GM12878 (cell line): ENCODE measurements at regions not wholly inside any gene's neighbourhood (a gene's known extent, or its start where the extent isn't known, plus 50 kb on each side); places are given as distances from the start of the nearest gene placed in this dataset.
"Not testable (repeated sequence)": the region's sequence is repeated elsewhere in the genome, so short reads cannot be mapped to it uniquely, and the experiment has no call there.

Experiments
- ATAC-seq: fragments of 200-7000 bp; cut with Tn5 transposase; 3 replicates; pipeline ENCODE4 v1.9.1; 2020; ENCODE audit warnings: mild to moderate bottlenecking, moderate library complexity
- BruUV-seq: library from RNA; stranded (reverse); fragments of 400-500 nt; replicated peaks from 2 replicates; lab custom pipeline; 2021; lab: Mats Ljungman, UMichigan
- CTCF ChIA-PET: fragments of 300-600 bp; sonication (Branson Sonifier 250); formaldehyde crosslinking; extraction: SDS; loops from one replicate; lab custom pipeline; 2021; ENCODE audit warnings: inconsistent platforms; lab: Yijun Ruan, JAX
- POLR2A ChIA-PET: fragments of 350-600 bp; formaldehyde crosslinking; extraction: SDS; loops from one replicate; lab custom pipeline; 2021; ENCODE audit warnings: inconsistent platforms; lab: Charles Lee
- RAD21 ChIA-PET: fragments of 300-600 bp; sonication (Branson Sonifier 250); formaldehyde crosslinking; loops from one replicate; lab custom pipeline; 2023; ENCODE audit warnings: antibody characterized with exemption; ENCODE audit not compliant: unreplicated experiment; lab: Charles Lee
- SMC1A ChIA-PET: fragments of 300-600 bp; sonication (Branson Sonifier 250); formaldehyde crosslinking; loops from one replicate; lab custom pipeline; 2023; ENCODE audit not compliant: unreplicated experiment, uncharacterized antibody; lab: Charles Lee
- DNase-seq: peaks from one replicate; pipeline ENCODE4 v3.0.0-alpha.2; 2011; ENCODE audit warnings: low read depth, low spot score
- FAIRE-seq: peaks from 3 replicates; lab custom pipeline; 2011; peaks lifted over from hg19 to GRCh38; lab: Jason Lieb, UNC
- H2AFZ ChIP-seq: 2 replicates; pipeline ENCODE4 v1.6.0; 2011; ENCODE audit warnings: low read depth, low read length, control low read depth; ENCODE audit not compliant: control insufficient read depth
- H3K27ac ChIP-seq: 2 replicates; pipeline ENCODE4 v1.5.1; 2011; ENCODE audit warnings: control low read depth; ENCODE audit not compliant: control insufficient read depth, insufficient read depth
- H3K27me3 ChIP-seq, 2 experiments: replicated peaks in 1 of 2; 2 replicates each; pipeline versions ENCODE4 v1.6.0 to v1.6.1; 2011; ENCODE audit warnings: low read length in 1 of 2; ENCODE audit not compliant: control insufficient read depth in 2 of 2, insufficient read depth in 2 of 2
- H3K36me3 ChIP-seq, 2 experiments: 2 replicates each; pipeline ENCODE4 v1.5.1; 2011; ENCODE audit warnings: low read length in 1 of 2; ENCODE audit not compliant: control insufficient read depth in 2 of 2, insufficient read depth in 2 of 2
- H3K4me1 ChIP-seq: 2 replicates; pipeline ENCODE4 v1.6.1; 2011; ENCODE audit warnings: mild to moderate bottlenecking, low read length, moderate library complexity, mixed read lengths; ENCODE audit not compliant: control insufficient read depth, insufficient read depth
- H3K4me2 ChIP-seq: 2 replicates; pipeline ENCODE4 v1.6.0; 2011; ENCODE audit warnings: control low read depth; ENCODE audit not compliant: control insufficient read depth, insufficient read depth
- H3K4me3 ChIP-seq: fragments of 200-600 bp; sonication (generic); 2 replicates; pipeline ENCODE4 v1.5.1; 2016
- H3K79me2 ChIP-seq: 2 replicates; pipeline ENCODE4 v1.6.0; 2011; ENCODE audit warnings: low read length; ENCODE audit not compliant: control insufficient read depth, insufficient read depth
- H3K9ac ChIP-seq: 2 replicates; pipeline ENCODE4 v1.8.0; 2011; ENCODE audit warnings: low read length, control low read depth, mixed read lengths; ENCODE audit not compliant: control insufficient read depth, insufficient read depth
- H3K9me3 ChIP-seq: replicated peaks from 3 replicates; pipeline ENCODE4 v1.5.1; 2011; ENCODE audit warnings: mild to moderate bottlenecking, low read length; ENCODE audit not compliant: control insufficient read depth, insufficient read depth
- H4K20me1 ChIP-seq: 2 replicates; pipeline ENCODE4 v1.6.0; 2011; ENCODE audit not compliant: control insufficient read depth, insufficient read depth
- CBFB ChIP-seq: IDR thresholded peaks from 2 replicates; pipeline ENCODE4 v1.6.1; 2016; ENCODE audit warnings: antibody characterized with exemption, low read depth
- EP300 ChIP-seq, 2 experiments: fragments of 150-350 bp in 1 of 2; IDR thresholded peaks; 2 replicates each; pipeline ENCODE4 v1.6.1; 2011 to 2012; ENCODE audit warnings: low read depth in 2 of 2, low read length in 2 of 2, borderline replicate concordance in 1 of 2, improper control_type of control experiment in 1 of 2, inconsistent platforms in 1 of 2; ENCODE audit not compliant: control insufficient read depth in 1 of 2
- EZH2 ChIP-seq: IDR thresholded peaks from 2 replicates; pipeline ENCODE4 v1.6.1; 2012; ENCODE audit warnings: low read depth, mild to moderate bottlenecking, control low read depth, inconsistent platforms, low read length, borderline replicate concordance; ENCODE audit not compliant: control insufficient read depth
- LARP7 ChIP-seq: fragments of 450-650 bp; IDR thresholded peaks from 2 replicates; pipeline ENCODE4 v1.6.1; 2017; ENCODE audit warnings: mild to moderate bottlenecking
- MYC ChIP-seq: IDR thresholded peaks from 2 replicates; pipeline ENCODE4 v1.6.1; 2011; ENCODE audit warnings: mild to moderate bottlenecking, low read length, moderate library complexity, inconsistent platforms; ENCODE audit not compliant: insufficient read depth, insufficient replicate concordance, insufficient read length, severe bottlenecking
- RAD21 ChIP-seq: IDR thresholded peaks from 2 replicates; pipeline ENCODE4 v1.6.1; 2011; ENCODE audit warnings: mild to moderate bottlenecking, low read depth, low read length, moderate library complexity; ENCODE audit not compliant: insufficient read depth
- SREBF2 ChIP-seq: IDR thresholded peaks from 2 replicates; pipeline ENCODE4 v1.6.1; 2012; ENCODE audit warnings: mild to moderate bottlenecking, low read length
- WGBS: methylation state at CpG from one replicate; pipeline ENCODE4 v1.1.6; 2016; ENCODE audit warnings: low lambda C conversion rate; ENCODE audit not compliant: insufficient replicate concordance, insufficient coverage; ENCODE audit errors: missing lambda C conversion rate; 5-methylcytosine and 5-hydroxymethylcytosine counted together
- in situ Hi-C: fragments of 300-500 bp; cut with MboI; formaldehyde crosslinking; loops from 9 replicates; pipeline ENCODE4 v1.14.3; 2018; ENCODE audit warnings: mixed read lengths
- intact Hi-C: fragments of 100-400 bp; cut with micrococcal nuclease; formaldehyde crosslinking; loops from one replicate; pipeline ENCODE4 v1.14.2; 2022; ENCODE audit not compliant: unreplicated experiment

DNA sequence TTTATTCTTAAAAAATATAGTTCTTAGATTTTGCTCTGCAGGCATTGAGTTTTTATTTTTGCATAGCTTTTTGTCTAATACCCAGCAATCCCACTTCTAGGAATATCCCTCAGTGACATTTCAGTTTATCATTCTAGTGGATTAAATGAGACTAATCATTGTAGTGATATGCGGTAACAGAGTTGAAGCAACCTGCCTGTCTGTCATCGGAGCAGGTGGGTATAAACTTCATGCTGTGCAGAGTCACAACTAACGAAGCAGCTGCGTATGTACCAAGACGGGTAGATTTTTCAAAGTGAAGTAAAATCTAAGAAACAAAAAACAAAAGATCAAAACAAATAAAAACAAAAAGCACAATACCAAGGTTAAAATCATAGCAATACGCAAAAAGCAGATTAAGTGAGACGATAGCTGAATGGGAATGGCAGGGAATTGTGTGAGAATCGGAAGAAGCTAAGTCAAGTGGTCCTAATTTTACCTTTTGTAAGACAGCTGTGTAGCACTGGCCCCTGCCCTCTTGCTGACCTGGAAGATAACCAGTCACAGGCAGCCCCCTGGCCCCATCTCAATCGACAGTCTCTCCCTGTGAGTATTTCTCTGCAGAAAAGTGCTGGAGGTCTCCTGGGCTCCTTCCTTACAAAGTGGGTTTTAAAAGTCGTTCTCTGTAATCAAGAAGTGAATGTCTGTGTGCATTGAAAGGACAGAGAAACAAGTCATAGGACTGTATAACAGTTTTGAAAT lies 169.2 kb downstream of the OR2B2 start (continued):
- TF ChIP-seq CBFB = no peak
- TF ChIP-seq RAD21 = no peak
- no peak for TF ChIP-seq MYC
- TF ChIP-seq EZH2 = no peak
- TF ChIP-seq SREBF2 = no peak
- no peak for TF ChIP-seq EP300 (IDR thresholded peaks at IDR 0.05; ENCODE audit: borderline replicate concordance in 1 of 2, control insufficient read depth in 1 of 2, low read depth in 2 of 2, low read length in 2 of 2)
- no peak for TF ChIP-seq LARP7
- TF ChIP-seq, all 136 proteins: peak for 0

- H3K4me3 ChIP-seq, POLR2A ChIA-PET, intact Hi-C loops, H3K79me2 ChIP-seq, H4K20me1 ChIP-seq, H3K9me3 ChIP-seq, H3K4me1 ChIP-seq, ATAC-seq, H3K27me3 ChIP-seq, H3K27ac ChIP-seq, H3K4me2 ChIP-seq, FAIRE-seq, in situ Hi-C loops, H2AFZ ChIP-seq, BruUV-seq, H3K36me3 ChIP-seq, H3K9ac ChIP-seq, DNase-seq: not testable (repeated sequence)
- CTCF ChIA-PET = interaction anchor here (1.3 to 2.1 kb wide), 2 partner anchors 12 to 221 kb away, joined by 3 to 12 read pairs; no protein-coding TSS in a partner anchor
- SMC1A ChIA-PET = interaction anchor here (0.7 to 1.6 kb wide), 2 partner anchors 13 to 33 kb away, joined by 3 to 4 read pairs; no protein-coding TSS in a partner anchor
- RAD21 ChIA-PET = interaction anchor here (3.6 kb wide), 1 partner anchor 12 kb away, joined by 12 read pairs; no protein-coding TSS in a partner anchor
- WGBS = 98% methylated on average over 8 of the region's 8 CpGs
Measured at GRCh38 chr6:27739902-27740301, 172.3 kb downstream of the OR2B2 start.
